ENCODE measurements at regions not wholly inside any gene's neighbourhood (a gene's known extent, or its start where the extent isn't known, plus 50 kb on each side); places are given as distances from the start of the nearest gene placed in this dataset.

DNA sequence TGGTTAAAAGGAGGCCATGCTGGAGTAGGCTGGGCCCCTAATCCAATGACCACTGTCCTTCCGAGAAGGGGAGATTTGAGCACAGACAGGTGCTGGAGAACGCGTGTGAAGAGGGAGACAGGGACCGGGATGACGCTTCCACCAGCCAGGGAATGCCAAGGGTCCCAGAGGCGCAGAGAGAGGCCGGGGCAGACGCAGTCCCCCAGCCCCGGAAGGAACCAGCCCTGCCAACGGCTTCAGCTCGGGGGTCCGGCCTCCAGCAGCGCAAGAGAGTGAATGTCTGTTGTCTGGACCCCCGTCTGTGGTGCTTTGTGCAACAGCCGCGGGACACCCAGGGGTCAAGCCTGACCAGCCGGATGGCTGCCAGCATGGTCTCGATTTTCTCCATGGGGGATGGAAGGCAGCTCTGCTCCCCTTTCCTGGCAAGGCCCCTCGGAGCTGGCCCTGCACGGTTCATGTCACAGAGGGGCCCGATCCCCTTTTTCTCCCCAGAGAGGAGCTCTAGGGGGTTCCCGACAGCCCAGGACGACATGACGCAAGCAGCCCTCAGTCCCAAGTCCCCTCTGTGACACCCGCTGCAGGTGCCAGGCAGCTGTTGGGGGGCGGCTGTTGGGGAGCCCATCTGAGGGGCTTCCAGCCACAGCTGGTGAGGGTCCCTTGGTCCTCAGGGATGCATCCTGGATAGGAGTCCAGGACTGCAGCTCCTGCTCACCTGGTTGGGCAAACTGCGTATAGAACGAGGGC is 73.5 kb downstream of the SIK1 start:
- CTCF ChIA-PET, result no interaction called here
- no peaks in the 10 kb centered on the region for H3K9me2 ChIP-seq (ENCODE audit: insufficient read depth)
- no peak for DNase-seq (ENCODE audit: low read depth, low spot score)
- RAD21 ChIA-PET (ENCODE audit: low non-redundant PET in 1 of 2, low total read pairs in 2 of 2, uncharacterized antibody in 2 of 2, unreplicated experiment in 2 of 2), result no interaction called here
- TF ChIP-seq POLR2AphosphoS5 (IDR thresholded peaks at IDR 0.05; ENCODE audit: low read depth, low read length) (no peak), EGR1 (IDR thresholded peaks at IDR 0.05; ENCODE audit: low read depth) (no peak), TCF7L2 (IDR thresholded peaks at IDR 0.05; ENCODE audit: borderline replicate concordance, extremely low read depth, insufficient read depth, insufficient read length) (no peak), ELF1 (IDR thresholded peaks at IDR 0.05; ENCODE audit: borderline replicate concordance, low read depth) (no peak), YY1 (IDR thresholded peaks at IDR 0.05; ENCODE audit: extremely low read depth, insufficient replicate concordance, low read depth, low read length) (no peak), SIN3A (IDR thresholded peaks at IDR 0.05; ENCODE audit: low read depth) (no peak), RAD21 (IDR thresholded peaks at IDR 0.05; ENCODE audit: low read depth) (no peak), ZNF274 (IDR thresholded peaks at IDR 0.05; ENCODE audit: low read depth, low read length) (no peak), SRF (IDR thresholded peaks at IDR 0.05; ENCODE audit: low read depth) (no peak), CEBPB (IDR thresholded peaks at IDR 0.05; ENCODE audit: low read depth) (no peak), CBX3 (IDR thresholded peaks at IDR 0.05; ENCODE audit: low read depth) (no peak), FOSL1 (IDR thresholded peaks at IDR 0.05; ENCODE audit: low read depth) (no peak)
- TF ChIP-seq, protein P1, sequence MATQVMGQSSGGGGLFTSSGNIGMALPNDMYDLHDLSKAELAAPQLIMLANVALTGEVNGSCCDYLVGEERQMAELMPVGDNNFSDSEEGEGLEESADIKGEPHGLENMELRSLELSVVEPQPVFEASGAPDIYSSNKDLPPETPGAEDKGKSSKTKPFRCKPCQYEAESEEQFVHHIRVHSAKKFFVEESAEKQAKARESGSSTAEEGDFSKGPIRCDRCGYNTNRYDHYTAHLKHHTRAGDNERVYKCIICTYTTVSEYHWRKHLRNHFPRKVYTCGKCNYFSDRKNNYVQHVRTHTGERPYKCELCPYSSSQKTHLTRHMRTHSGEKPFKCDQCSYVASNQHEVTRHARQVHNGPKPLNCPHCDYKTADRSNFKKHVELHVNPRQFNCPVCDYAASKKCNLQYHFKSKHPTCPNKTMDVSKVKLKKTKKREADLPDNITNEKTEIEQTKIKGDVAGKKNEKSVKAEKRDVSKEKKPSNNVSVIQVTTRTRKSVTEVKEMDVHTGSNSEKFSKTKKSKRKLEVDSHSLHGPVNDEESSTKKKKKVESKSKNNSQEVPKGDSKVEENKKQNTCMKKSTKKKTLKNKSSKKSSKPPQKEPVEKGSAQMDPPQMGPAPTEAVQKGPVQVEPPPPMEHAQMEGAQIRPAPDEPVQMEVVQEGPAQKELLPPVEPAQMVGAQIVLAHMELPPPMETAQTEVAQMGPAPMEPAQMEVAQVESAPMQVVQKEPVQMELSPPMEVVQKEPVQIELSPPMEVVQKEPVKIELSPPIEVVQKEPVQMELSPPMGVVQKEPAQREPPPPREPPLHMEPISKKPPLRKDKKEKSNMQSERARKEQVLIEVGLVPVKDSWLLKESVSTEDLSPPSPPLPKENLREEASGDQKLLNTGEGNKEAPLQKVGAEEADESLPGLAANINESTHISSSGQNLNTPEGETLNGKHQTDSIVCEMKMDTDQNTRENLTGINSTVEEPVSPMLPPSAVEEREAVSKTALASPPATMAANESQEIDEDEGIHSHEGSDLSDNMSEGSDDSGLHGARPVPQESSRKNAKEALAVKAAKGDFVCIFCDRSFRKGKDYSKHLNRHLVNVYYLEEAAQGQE (IDR thresholded peaks at IDR 0.05; ENCODE audit: low read depth), result no peak
- TF ChIP-seq, protein P2, sequence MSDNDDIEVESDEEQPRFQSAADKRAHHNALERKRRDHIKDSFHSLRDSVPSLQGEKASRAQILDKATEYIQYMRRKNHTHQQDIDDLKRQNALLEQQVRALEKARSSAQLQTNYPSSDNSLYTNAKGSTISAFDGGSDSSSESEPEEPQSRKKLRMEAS (IDR thresholded peaks at IDR 0.05), result no peak
- TF ChIP-seq, protein P3, sequence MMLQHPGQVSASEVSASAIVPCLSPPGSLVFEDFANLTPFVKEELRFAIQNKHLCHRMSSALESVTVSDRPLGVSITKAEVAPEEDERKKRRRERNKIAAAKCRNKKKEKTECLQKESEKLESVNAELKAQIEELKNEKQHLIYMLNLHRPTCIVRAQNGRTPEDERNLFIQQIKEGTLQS (IDR thresholded peaks at IDR 0.05), result no peak
- TF ChIP-seq, protein P4, sequence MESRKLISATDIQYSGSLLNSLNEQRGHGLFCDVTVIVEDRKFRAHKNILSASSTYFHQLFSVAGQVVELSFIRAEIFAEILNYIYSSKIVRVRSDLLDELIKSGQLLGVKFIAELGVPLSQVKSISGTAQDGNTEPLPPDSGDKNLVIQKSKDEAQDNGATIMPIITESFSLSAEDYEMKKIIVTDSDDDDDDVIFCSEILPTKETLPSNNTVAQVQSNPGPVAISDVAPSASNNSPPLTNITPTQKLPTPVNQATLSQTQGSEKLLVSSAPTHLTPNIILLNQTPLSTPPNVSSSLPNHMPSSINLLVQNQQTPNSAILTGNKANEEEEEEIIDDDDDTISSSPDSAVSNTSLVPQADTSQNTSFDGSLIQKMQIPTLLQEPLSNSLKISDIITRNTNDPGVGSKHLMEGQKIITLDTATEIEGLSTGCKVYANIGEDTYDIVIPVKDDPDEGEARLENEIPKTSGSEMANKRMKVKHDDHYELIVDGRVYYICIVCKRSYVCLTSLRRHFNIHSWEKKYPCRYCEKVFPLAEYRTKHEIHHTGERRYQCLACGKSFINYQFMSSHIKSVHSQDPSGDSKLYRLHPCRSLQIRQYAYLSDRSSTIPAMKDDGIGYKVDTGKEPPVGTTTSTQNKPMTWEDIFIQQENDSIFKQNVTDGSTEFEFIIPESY (IDR thresholded peaks at IDR 0.05; ENCODE audit: extremely low read depth, insufficient replicate concordance, low read length), result no peak
- no TSS peak for BruUV-seq (replicated peaks)
- no peak for ATAC-seq
- intact Hi-C loops (cut with micrococcal nuclease), result no loop called here
- no peak overlapping the region for H2AFZ ChIP-seq (ENCODE audit: low read depth, low read length, poor library complexity, severe bottlenecking)
- no peaks in the 10 kb centered on the region for H3K9me3 ChIP-seq (ENCODE audit: control insufficient read depth in 1 of 2, insufficient read depth in 1 of 2, low read depth in 1 of 2, low read length in 2 of 2)
- no peaks in the 10 kb centered on the region for H4K20me1 ChIP-seq (ENCODE audit: insufficient read depth)
- H3K79me2 ChIP-seq (ENCODE audit: insufficient read depth, low read length), result no peaks in the 10 kb centered on the region
- no peak overlapping the region for H3K4me3 ChIP-seq (replicated peaks in 1 of 2; ENCODE audit: low read depth in 1 of 2, low read length in 2 of 2)
- H3K4me1 ChIP-seq (ENCODE audit: control insufficient read depth in 1 of 2, insufficient read depth in 2 of 2, low read length in 2 of 2), result peaks cover 0 to 4% of the 10 kb centered on the region in 2 experiments; a peak in 1 of 4 replicates
- no peak overlapping the region for H3K27ac ChIP-seq (ENCODE audit: low read depth, low read length)
- H3K27me3 ChIP-seq (ENCODE audit: insufficient read depth, low read length), result no peaks in the 10 kb centered on the region
- no peaks in the 10 kb centered on the region for H3K36me3 ChIP-seq (ENCODE audit: control insufficient read depth in 1 of 2, insufficient read depth in 2 of 2, low read length in 2 of 2)
- no peak overlapping the region for H3K9ac ChIP-seq (ENCODE audit: low read length)
- POLR2A ChIA-PET, result no interaction called here
- no peak overlapping the region for H3K4me2 ChIP-seq (ENCODE audit: low read length)

Data from HCT116 (cell line).